OCI-LY3 (cell line): ENCODE measurements at regions not wholly inside any gene's neighbourhood (a gene's known extent, or its start where the extent isn't known, plus 50 kb on each side); places are given as distances from the start of the nearest gene placed in this dataset.

Source experiments
- H2AFZ ChIP-seq: fragments of 200-600, 300-600 bp; shearing (Covaris generic); 2 replicates; pipeline ENCODE4 v1.6.0; 2014; ENCODE audit warnings: antibody characterized with exemption, low read depth, low read length
- H3K27ac ChIP-seq: fragments of 200-600, 300-600 bp; sonication (generic); 2 replicates; pipeline ENCODE4 v1.5.1; 2014; ENCODE audit warnings: mild to moderate bottlenecking, low read length, moderate library complexity, mixed read lengths
- H3K27me3 ChIP-seq: fragments of 200-600, 300-600 bp; sonication (generic); 2 replicates; pipeline ENCODE4 v1.6.1; 2014; ENCODE audit warnings: low read depth, low read length, mixed read lengths
- H3K36me3 ChIP-seq: fragments of 200-600, 300-600 bp; sonication (generic); replicated peaks from 2 replicates; pipeline ENCODE3; 2014; ENCODE audit warnings: low read depth, low read length, mixed read lengths
- H3K4me1 ChIP-seq: fragments of 300-600, 200-600 bp; sonication (generic); 2 replicates; pipeline ENCODE4 v1.6.1; 2014; ENCODE audit warnings: low read length, mixed read lengths
- H3K4me2 ChIP-seq: fragments of 200-600, 300-600 bp; sonication (generic); 2 replicates; pipeline ENCODE4 v1.6.1; 2014; ENCODE audit warnings: low read length, mixed read lengths
- H3K4me3 ChIP-seq: fragments of 300-600, 200-600 bp; sonication (generic); 2 replicates; pipeline ENCODE4 v1.5.1; 2014; ENCODE audit warnings: antibody characterized with exemption, mild to moderate bottlenecking, low read length, moderate library complexity
- H3K79me2 ChIP-seq: fragments of 300-600, 200-600 bp; shearing (Covaris generic); 2 replicates; pipeline ENCODE4 v1.6.1; 2014; ENCODE audit warnings: mild to moderate bottlenecking, low read length, mixed read lengths
- H3K9ac ChIP-seq: fragments of 300-600, 200-600 bp; shearing (Covaris generic); 2 replicates; pipeline ENCODE4 v1.6.0; 2014; ENCODE audit warnings: mild to moderate bottlenecking, low read length, moderate library complexity
- H3K9me3 ChIP-seq: fragments of 200-600, 300-600 bp; shearing (Covaris generic); 2 replicates; pipeline ENCODE4 v1.6.1; 2014; ENCODE audit warnings: low read length, mixed read lengths; ENCODE audit not compliant: insufficient read depth
- H4K20me1 ChIP-seq: fragments of 200-600, 300-600 bp; sonication (generic); 2 replicates; pipeline ENCODE4 v1.6.1; 2016; ENCODE audit warnings: low read length, mixed read lengths; ENCODE audit not compliant: insufficient read depth
- EZH2phosphoT487 ChIP-seq: fragments of 200-600 bp; shearing (Covaris generic); IDR thresholded peaks from 2 replicates; pipeline ENCODE4 v1.6.1; 2018; ENCODE audit warnings: antibody characterized with exemption, mixed run types, low read depth
- TF ChIP-seq, protein P1 (sequence below): fragments of 200-600, 300-600 bp; sonication (generic); IDR thresholded peaks from 2 replicates; pipeline ENCODE4 v1.5.1; 2014; ENCODE audit warnings: antibody characterized with exemption, low read length, low read depth

GRCh38 chr2:80987466-80987865, 682.9 kb upstream of the LRRTM1 start:
- no peak overlapping the region for H3K4me2 ChIP-seq
- H3K4me1 ChIP-seq = no peaks in the 10 kb centered on the region
- H3K4me3 ChIP-seq = no peak overlapping the region
- TF ChIP-seq, protein P1, sequence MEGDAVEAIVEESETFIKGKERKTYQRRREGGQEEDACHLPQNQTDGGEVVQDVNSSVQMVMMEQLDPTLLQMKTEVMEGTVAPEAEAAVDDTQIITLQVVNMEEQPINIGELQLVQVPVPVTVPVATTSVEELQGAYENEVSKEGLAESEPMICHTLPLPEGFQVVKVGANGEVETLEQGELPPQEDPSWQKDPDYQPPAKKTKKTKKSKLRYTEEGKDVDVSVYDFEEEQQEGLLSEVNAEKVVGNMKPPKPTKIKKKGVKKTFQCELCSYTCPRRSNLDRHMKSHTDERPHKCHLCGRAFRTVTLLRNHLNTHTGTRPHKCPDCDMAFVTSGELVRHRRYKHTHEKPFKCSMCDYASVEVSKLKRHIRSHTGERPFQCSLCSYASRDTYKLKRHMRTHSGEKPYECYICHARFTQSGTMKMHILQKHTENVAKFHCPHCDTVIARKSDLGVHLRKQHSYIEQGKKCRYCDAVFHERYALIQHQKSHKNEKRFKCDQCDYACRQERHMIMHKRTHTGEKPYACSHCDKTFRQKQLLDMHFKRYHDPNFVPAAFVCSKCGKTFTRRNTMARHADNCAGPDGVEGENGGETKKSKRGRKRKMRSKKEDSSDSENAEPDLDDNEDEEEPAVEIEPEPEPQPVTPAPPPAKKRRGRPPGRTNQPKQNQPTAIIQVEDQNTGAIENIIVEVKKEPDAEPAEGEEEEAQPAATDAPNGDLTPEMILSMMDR = no peak
- H3K36me3 ChIP-seq = no peaks in the 10 kb centered on the region
- H3K27me3 ChIP-seq = no peaks in the 10 kb centered on the region
- no peaks in the 10 kb centered on the region for H4K20me1 ChIP-seq
- H3K27ac ChIP-seq = no peak overlapping the region
- no peaks in the 10 kb centered on the region for H3K79me2 ChIP-seq
- 0 out of 2 replicates have a peak, but pooled peaks cover 4% of the 10 kb centered on the region for H3K9me3 ChIP-seq
- H3K9ac ChIP-seq = no peak overlapping the region
- no peak overlapping the region for H2AFZ ChIP-seq

DNA sequence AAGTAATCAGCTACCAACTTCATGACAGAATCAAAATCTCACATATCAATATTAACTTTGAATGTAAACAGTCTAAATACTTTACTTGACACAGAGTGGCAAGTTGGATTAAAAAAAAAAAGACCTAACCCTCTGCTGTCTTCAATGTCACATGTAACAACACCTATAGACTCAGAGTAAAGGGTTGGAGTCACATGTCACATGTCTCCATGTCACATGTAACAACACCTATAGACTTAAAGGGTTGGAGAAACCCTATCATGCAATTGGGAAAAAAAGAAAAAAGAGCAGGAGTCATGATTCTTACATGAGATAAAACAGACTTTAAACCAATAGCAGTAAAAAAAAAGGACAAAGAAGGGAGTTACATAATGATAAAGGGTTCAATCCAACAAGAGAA, 665.3 kb upstream of the LRRTM1 start:
- no peak overlapping the region for H3K4me3 ChIP-seq
- H3K9ac ChIP-seq = no peak overlapping the region
- no peaks in the 10 kb centered on the region for H3K27me3 ChIP-seq
- no peaks in the 10 kb centered on the region for H3K4me1 ChIP-seq
- no peaks in the 10 kb centered on the region for H4K20me1 ChIP-seq
- TF ChIP-seq EZH2phosphoT487 = no peak
- TF ChIP-seq, protein P1 = no peak
- no peak overlapping the region for H3K27ac ChIP-seq
- H2AFZ ChIP-seq = no peak overlapping the region
- no peaks in the 10 kb centered on the region for H3K79me2 ChIP-seq
- H3K9me3 ChIP-seq = no peaks in the 10 kb centered on the region; the same call in 1 of the 2 replicates
- H3K4me2 ChIP-seq = no peak overlapping the region
- H3K36me3 ChIP-seq = no peaks in the 10 kb centered on the region

- Histone ChIP-seq H3K27me3 (no peaks in the 10 kb centered on the region), H3K36me3 (no peaks in the 10 kb centered on the region), H3K79me2 (no peaks in the 10 kb centered on the region), H3K9ac (no peak overlapping the region), H3K4me1 (no peaks in the 10 kb centered on the region), H4K20me1 (no peaks in the 10 kb centered on the region), H2AFZ (no peak overlapping the region), H3K4me3 (no peak overlapping the region), H3K27ac (no peak overlapping the region), H3K9me3 (no peaks in the 10 kb centered on the region; the same call in 1 of the 2 replicates), H3K4me2 (no peak overlapping the region)
- TF ChIP-seq, protein P1 = peak; percentile 20; the same call in 1 of the 2 replicates
- TF ChIP-seq EZH2phosphoT487 = no peak
These were observed 663.9 kb upstream of the LRRTM1 start for GRCh38 chr2:80968450-80968849.

DNA sequence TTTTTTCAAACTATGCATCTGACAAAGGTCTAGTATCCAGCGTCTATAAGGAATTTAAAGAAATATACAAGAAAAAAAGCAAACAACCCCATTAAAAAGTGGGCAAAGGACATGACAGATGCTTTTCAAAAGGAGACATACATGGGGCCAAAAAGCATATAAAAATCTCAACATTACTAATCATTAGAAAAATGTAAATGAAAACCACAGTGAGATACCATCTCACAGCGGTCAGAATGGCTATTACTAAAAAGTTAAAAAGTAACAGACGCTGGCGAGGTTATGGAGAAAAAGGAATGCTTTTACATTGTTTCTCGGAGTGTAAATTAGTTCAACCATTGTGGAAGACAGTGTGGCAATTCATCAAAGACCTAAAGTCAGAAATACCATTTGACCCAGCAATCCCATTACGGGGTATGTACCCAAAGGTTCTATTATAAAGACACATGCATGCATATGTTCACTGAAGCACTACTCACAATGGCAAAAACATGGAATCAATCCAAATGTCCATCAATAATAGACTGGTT, 643.1 kb upstream of the LRRTM1 start:
- Histone ChIP-seq H3K4me3 (no peak overlapping the region), H3K27ac (no peak overlapping the region), H2AFZ (no peak overlapping the region), H3K9ac (no peak overlapping the region), H3K4me1 (no peaks in the 10 kb centered on the region), H4K20me1 (no peaks in the 10 kb centered on the region), H3K36me3 (no peaks in the 10 kb centered on the region), H3K4me2 (no peak overlapping the region), H3K27me3 (no peaks in the 10 kb centered on the region), H3K9me3 (no peaks in the 10 kb centered on the region), H3K79me2 (no peaks in the 10 kb centered on the region)
- TF ChIP-seq EZH2phosphoT487 = no peak
